ENCODE measurements at regions not wholly inside any gene's neighbourhood (a gene's known extent, or its start where the extent isn't known, plus 50 kb on each side); places are given as distances from the start of the nearest gene placed in this dataset.

- no peak overlapping the region for H4K8ac ChIP-seq (replicated peaks; ENCODE audit: insufficient read length, low read depth, low read length)
- no peaks in the 10 kb centered on the region for H3K36me3 Mint-ChIP-seq (ENCODE audit: insufficient read depth in 1 of 3, low read depth in 3 of 3)
- no peak overlapping the region for H3K27ac ChIP-seq (ENCODE audit: insufficient read length, low read depth, low read length)
- H3K23ac ChIP-seq (ENCODE audit: insufficient read length, low read depth, low read length) = no peak overlapping the region
- no peak overlapping the region for H2AFZ ChIP-seq (ENCODE audit: low read length)
- no peak for TF ChIP-seq CTCF (conservative IDR thresholded peaks at IDR 0.05)
- H3K4ac ChIP-seq (ENCODE audit: low read depth, low read length) = no peak overlapping the region
- no peak overlapping the region for H4K5ac ChIP-seq (ENCODE audit: insufficient read length, low read depth, low read length)
- H3K27me3 ChIP-seq (ENCODE audit: insufficient read depth, low read length) = no peaks in the 10 kb centered on the region
- H3T11ph ChIP-seq (ENCODE audit: low read length) = no peak overlapping the region
- H3K4me2 ChIP-seq (ENCODE audit: insufficient read depth, insufficient read length, low read length) = no peak overlapping the region
- peaks cover 39 to 41% of the 10 kb centered on the region in 2 experiments for H3K4me1 Mint-ChIP-seq
- H2BK120ac ChIP-seq (ENCODE audit: low read depth, low read length, poor library complexity, severe bottlenecking) = no peak overlapping the region
- no peaks in the 10 kb centered on the region; a peak in 1 of 5 replicates for H3K9me3 Mint-ChIP-seq
- no peak overlapping the region for H3K14ac ChIP-seq (ENCODE audit: insufficient read depth, low read length)
- no peak overlapping the region for H3K18ac ChIP-seq (ENCODE audit: insufficient read length, low read depth, low read length)
- no peak overlapping the region for H3K9ac ChIP-seq (ENCODE audit: extremely low read depth, insufficient read length, low read length)
- H2BK5ac ChIP-seq (ENCODE audit: insufficient read length, low read length) = no peak overlapping the region
- no peak overlapping the region for H2BK15ac ChIP-seq (ENCODE audit: low read depth, low read length)
- H3K79me1 ChIP-seq (ENCODE audit: insufficient read depth, low read depth, low read length, poor library complexity, severe bottlenecking) = no peaks in the 10 kb centered on the region
- no peak overlapping the region for H3K56ac ChIP-seq (ENCODE audit: insufficient read length, low read depth, low read length)
- H4K91ac ChIP-seq (ENCODE audit: insufficient read length, low read depth, low read length) = no peak overlapping the region
- H3K23me2 ChIP-seq (ENCODE audit: insufficient read length, low read depth, low read length, poor library complexity, severe bottlenecking) = no peaks in the 10 kb centered on the region
- no peak overlapping the region; a peak in 1 of 7 replicates for H3K27ac Mint-ChIP-seq
- no peak overlapping the region for H2BK20ac ChIP-seq (ENCODE audit: low read depth, low read length, poor library complexity, severe bottlenecking)
- H2BK12ac ChIP-seq (ENCODE audit: insufficient read length, low read depth, low read length) = no peak overlapping the region
- no CpG with 5 or more reads among the region's 4 CpGs for WGBS (ENCODE audit: extremely low coverage, insufficient read length, low lambda C conversion rate)
- peaks cover 1% of the 10 kb centered on the region for H3K27me3 Mint-ChIP-seq (ENCODE audit: low read depth)
- H2AK5ac ChIP-seq (ENCODE audit: insufficient read length, low read length) = no peak overlapping the region
- H3K9me3 ChIP-seq (ENCODE audit: control insufficient read depth, low read depth, low read length) = no peaks in the 10 kb centered on the region
- H3K4me3 Mint-ChIP-seq = no peak overlapping the region
- no peaks in the 10 kb centered on the region for H4K20me1 ChIP-seq (ENCODE audit: control insufficient read depth, insufficient read depth, insufficient read length)
- no peaks in the 10 kb centered on the region for H3K79me2 ChIP-seq (ENCODE audit: insufficient read depth, low read length)
- no peak for DNase-seq
- H3K4me1 ChIP-seq (ENCODE audit: insufficient read depth, low read length) = peaks cover 4% of the 10 kb centered on the region; the same call in 1 of the 2 replicates
Measured at GRCh38 chr4:41456559-41457101, 81.3 kb upstream of the LIMCH1 start.
